ENCODE measurements at regions not wholly inside any gene's neighbourhood (a gene's known extent, or its start where the extent isn't known, plus 50 kb on each side); places are given as distances from the start of the nearest gene placed in this dataset.

DNA sequence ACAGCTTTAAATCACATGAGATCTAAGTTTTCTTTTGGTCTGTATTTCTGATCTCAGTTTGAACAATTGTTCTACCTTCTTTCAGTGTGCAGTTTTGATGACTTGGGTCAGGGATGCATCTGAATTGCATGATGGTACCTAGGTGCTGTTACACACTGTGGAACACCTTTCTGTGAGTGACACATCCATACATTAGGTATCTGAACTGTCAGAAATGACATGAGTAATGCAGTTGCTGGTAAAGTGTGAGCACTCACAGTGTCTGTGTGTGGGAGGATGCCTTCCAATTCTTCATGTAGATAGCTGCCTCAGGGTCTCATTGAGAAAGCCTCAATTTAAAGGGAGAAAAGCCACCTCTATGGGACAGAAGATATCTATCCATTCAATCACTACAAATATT, 411.9 kb downstream of the PPARGC1A start (continued):
- TF ChIP-seq BHLHE40 (IDR thresholded peaks at IDR 0.05; ENCODE audit: low read length) (no peak), CBX3 (IDR thresholded peaks at IDR 0.05; ENCODE audit: borderline replicate concordance in 1 of 2, low read length in 2 of 2) (no peak), HDAC2 (IDR thresholded peaks at IDR 0.05) (no peak)

DNA sequence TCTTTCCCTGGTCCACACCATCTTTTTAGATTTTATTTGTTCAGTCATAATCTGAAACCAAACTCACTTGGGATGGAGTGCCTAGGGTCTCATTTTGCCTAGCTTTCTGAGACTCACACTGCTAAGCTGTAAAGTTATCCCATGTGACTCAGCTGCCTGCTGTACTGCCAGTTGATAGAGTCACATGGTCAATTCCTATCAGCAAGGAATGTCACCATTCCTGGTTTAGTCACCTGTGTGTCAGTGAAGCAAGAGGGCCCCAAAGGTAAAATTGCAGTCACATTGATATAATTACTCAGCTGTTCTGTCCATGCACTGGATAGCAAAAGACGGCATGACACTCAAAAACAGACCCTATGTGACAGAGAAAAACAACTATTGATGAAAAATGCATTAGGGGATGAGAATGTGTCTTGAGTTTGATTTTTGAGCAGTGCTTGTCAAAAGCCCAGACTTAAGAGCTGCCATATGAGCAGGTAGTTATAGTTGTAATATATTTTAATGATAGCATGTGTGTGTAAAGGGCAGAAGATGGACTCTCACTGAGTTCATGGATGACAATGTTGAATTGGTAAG, 413.2 kb downstream of the PPARGC1A start:
- BruUV-seq (replicated peaks): no TSS peak
- H3K9me1 ChIP-seq (ENCODE audit: control insufficient read depth, insufficient read depth, low read length): no peaks in the 10 kb centered on the region
- in situ Hi-C loops (cut with MboI): no loop called here
- ATAC-seq (no peak), DNase-seq (ENCODE audit: extremely low read depth in 1 of 4, low spot score in 3 of 4) (no peak), FAIRE-seq (no peak)
- TF ChIP-seq IFI16 (CRISPR knock-in tag; IDR thresholded peaks at IDR 0.05): no peak
- no peak for TF ChIP-seq ZNF232 (CRISPR knock-in tag; IDR thresholded peaks at IDR 0.05)
- no peak for TF ChIP-seq SAFB2 (IDR thresholded peaks at IDR 0.05; ENCODE audit: borderline replicate concordance, low read depth, low read length, severe bottlenecking)
- TF ChIP-seq, protein P1, sequence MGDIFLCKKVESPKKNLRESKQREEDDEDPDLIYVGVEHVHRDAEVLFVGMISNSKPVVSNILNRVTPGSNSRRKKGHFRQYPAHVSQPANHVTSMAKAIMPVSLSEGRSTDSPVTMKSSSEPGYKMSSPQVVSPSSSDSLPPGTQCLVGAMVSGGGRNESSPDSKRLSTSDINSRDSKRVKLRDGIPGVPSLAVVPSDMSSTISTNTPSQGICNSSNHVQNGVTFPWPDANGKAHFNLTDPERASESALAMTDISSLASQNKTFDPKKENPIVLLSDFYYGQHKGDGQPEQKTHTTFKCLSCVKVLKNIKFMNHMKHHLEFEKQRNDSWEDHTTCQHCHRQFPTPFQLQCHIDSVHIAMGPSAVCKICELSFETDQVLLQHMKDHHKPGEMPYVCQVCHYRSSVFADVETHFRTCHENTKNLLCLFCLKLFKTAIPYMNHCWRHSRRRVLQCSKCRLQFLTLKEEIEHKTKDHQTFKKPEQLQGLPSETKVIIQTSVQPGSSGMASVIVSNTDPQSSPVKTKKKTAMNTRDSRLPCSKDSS (IDR thresholded peaks at IDR 0.05; ENCODE audit: low read depth, partially characterized antibody): no peak
- TF ChIP-seq, protein P2, sequence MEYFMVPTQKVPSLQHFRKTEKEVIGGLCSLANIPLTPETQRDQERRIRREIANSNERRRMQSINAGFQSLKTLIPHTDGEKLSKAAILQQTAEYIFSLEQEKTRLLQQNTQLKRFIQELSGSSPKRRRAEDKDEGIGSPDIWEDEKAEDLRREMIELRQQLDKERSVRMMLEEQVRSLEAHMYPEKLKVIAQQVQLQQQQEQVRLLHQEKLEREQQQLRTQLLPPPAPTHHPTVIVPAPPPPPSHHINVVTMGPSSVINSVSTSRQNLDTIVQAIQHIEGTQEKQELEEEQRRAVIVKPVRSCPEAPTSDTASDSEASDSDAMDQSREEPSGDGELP (CRISPR knock-in tag; IDR thresholded peaks at IDR 0.05; ENCODE audit: borderline replicate concordance): no peak
- TF ChIP-seq TCF7 (IDR thresholded peaks at IDR 0.05; ENCODE audit: borderline replicate concordance): no peak
- TF ChIP-seq GTF2A2 (tag; IDR thresholded peaks at IDR 0.05): no peak
- TF ChIP-seq TBL1XR1 (IDR thresholded peaks at IDR 0.05; ENCODE audit: low read length in 2 of 2): no peak
- TF ChIP-seq STAT5B (CRISPR knock-in tag; IDR thresholded peaks at IDR 0.05): no peak
- TF ChIP-seq FOS (IDR thresholded peaks at IDR 0.05; ENCODE audit: extremely low read depth, insufficient read length): no peak
- TF ChIP-seq, protein P3, sequence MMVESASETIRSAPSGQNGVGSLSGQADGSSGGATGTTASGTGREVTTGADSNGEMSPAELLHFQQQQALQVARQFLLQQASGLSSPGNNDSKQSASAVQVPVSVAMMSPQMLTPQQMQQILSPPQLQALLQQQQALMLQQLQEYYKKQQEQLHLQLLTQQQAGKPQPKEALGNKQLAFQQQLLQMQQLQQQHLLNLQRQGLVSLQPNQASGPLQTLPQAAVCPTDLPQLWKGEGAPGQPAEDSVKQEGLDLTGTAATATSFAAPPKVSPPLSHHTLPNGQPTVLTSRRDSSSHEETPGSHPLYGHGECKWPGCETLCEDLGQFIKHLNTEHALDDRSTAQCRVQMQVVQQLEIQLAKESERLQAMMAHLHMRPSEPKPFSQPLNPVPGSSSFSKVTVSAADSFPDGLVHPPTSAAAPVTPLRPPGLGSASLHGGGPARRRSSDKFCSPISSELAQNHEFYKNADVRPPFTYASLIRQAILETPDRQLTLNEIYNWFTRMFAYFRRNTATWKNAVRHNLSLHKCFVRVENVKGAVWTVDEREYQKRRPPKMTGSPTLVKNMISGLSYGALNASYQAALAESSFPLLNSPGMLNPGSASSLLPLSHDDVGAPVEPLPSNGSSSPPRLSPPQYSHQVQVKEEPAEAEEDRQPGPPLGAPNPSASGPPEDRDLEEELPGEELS (CRISPR knock-in tag; IDR thresholded peaks at IDR 0.05; ENCODE audit: borderline replicate concordance): no peak
- intact Hi-C loops (cut with micrococcal nuclease): no loop called here
- no peaks in the 10 kb centered on the region for H3K9me3 ChIP-seq (replicated peaks; ENCODE audit: control insufficient read depth, insufficient read depth, low read depth, low read length)
- H3K27ac ChIP-seq (ENCODE audit: extremely low read depth, low read depth, low read length): no peak overlapping the region
- WGBS (ENCODE audit: insufficient coverage, low coverage, missing lambda C conversion rate): 17% methylated on average over 1 of the region's 1 CpG
- no peaks in the 10 kb centered on the region for H3K36me3 ChIP-seq (ENCODE audit: control insufficient read depth, insufficient read depth, low read length)
- no peak overlapping the region for H2AFZ ChIP-seq (ENCODE audit: low read depth, low read length)
- no peaks in the 10 kb centered on the region for H3K79me2 ChIP-seq (ENCODE audit: control insufficient read depth, insufficient read depth, low read length)
- ChIA-PET POLR2A (no interaction called here), CTCF (ENCODE audit: low intra/inter-chr PET ratio) (no interaction called here)
- H3K4me3 ChIP-seq: no peak overlapping the region
- H3K9ac ChIP-seq (ENCODE audit: insufficient read depth in 1 of 2, low read depth in 2 of 2, low read length in 2 of 2): no peak overlapping the region
- no peaks in the 10 kb centered on the region for H3K27me3 ChIP-seq (ENCODE audit: control insufficient read depth in 2 of 2, insufficient read depth in 2 of 2, low read length in 2 of 2)
- H3K4me2 ChIP-seq (ENCODE audit: insufficient read depth, low read length): no peak overlapping the region
- no peaks in the 10 kb centered on the region for H3K4me1 ChIP-seq (replicated peaks in 1 of 2; ENCODE audit: control insufficient read depth in 2 of 2, insufficient read depth in 2 of 2, low read length in 2 of 2)
- no peaks in the 10 kb centered on the region for H4K20me1 ChIP-seq (replicated peaks; ENCODE audit: control insufficient read depth, insufficient read depth, low read length)

All from K562 (cell line).